ENCODE measurements at regions not wholly inside any gene's neighbourhood (a gene's known extent, or its start where the extent isn't known, plus 50 kb on each side); places are given as distances from the start of the nearest gene placed in this dataset.

GRCh38 chr1:208907790-208908189 lies 663.6 kb upstream of the PLXNA2 start:
- no peak for TF ChIP-seq CTCF (IDR thresholded peaks at IDR 0.05)
- TF ChIP-seq POLR2A (IDR thresholded peaks at IDR 0.05), result no peak

Data from lower leg skin (tissue), 3 donors.